Cardiac muscle cell (in vitro differentiated cells and primary cell): ENCODE measurements at regions not wholly inside any gene's neighbourhood (a gene's known extent, or its start where the extent isn't known, plus 50 kb on each side); places are given as distances from the start of the nearest gene placed in this dataset.

ENCODE experiments used
- DNase-seq, 2 donors: peaks; one replicate each; pipeline versions ENCODE4 v3.0.0 to v3.0.0-alpha.2; 2010 to 2017; ENCODE audit warnings: low read depth in 1 of 2, low spot score in 1 of 2
- H3K27ac ChIP-seq: fragments of 200-600 bp; sonication (generic); 2 replicates; pipeline ENCODE4 v1.5.1; 2016
- H3K27me3 ChIP-seq: fragments of 200-600 bp; sonication (generic); 2 replicates; pipeline ENCODE4 v1.6.0; 2016; ENCODE audit warnings: control low read depth
- H3K36me3 ChIP-seq: fragments of 200-600 bp; sonication (generic); 2 replicates; pipeline ENCODE4 v1.5.1; 2016; ENCODE audit warnings: control low read depth
- H3K4me1 ChIP-seq: fragments of 200-600 bp; sonication (generic); 2 replicates; pipeline ENCODE4 v1.8.1; 2017; ENCODE audit warnings: low read depth, mild to moderate bottlenecking, mixed run types
- H3K4me3 ChIP-seq: fragments of 200-600 bp; sonication (generic); 2 replicates; pipeline ENCODE4 v1.5.1; 2016; ENCODE audit warnings: mild to moderate bottlenecking
- H3K9me3 ChIP-seq: fragments of 200-600 bp; sonication (generic); 2 replicates; pipeline ENCODE4 v1.5.1; 2017; ENCODE audit warnings: low read depth, mild to moderate bottlenecking, control low read depth
- TF ChIP-seq, protein P1 (sequence below): IDR thresholded peaks from 2 replicates; pipeline ENCODE4 v1.5.1; 2012; ENCODE audit warnings: low read depth, mild to moderate bottlenecking, low read length

GRCh38 chr10:34918060-34918775 lies 103.1 kb upstream of the PARD3 start:
- no peak for DNase-seq
- Histone ChIP-seq H3K4me3 (no peak overlapping the region), H3K4me1 (no peaks in the 10 kb centered on the region), H3K27me3 (no peaks in the 10 kb centered on the region), H3K9me3 (no peaks in the 10 kb centered on the region), H3K36me3 (no peaks in the 10 kb centered on the region), H3K27ac (no peak overlapping the region)
- TF ChIP-seq, protein P1, sequence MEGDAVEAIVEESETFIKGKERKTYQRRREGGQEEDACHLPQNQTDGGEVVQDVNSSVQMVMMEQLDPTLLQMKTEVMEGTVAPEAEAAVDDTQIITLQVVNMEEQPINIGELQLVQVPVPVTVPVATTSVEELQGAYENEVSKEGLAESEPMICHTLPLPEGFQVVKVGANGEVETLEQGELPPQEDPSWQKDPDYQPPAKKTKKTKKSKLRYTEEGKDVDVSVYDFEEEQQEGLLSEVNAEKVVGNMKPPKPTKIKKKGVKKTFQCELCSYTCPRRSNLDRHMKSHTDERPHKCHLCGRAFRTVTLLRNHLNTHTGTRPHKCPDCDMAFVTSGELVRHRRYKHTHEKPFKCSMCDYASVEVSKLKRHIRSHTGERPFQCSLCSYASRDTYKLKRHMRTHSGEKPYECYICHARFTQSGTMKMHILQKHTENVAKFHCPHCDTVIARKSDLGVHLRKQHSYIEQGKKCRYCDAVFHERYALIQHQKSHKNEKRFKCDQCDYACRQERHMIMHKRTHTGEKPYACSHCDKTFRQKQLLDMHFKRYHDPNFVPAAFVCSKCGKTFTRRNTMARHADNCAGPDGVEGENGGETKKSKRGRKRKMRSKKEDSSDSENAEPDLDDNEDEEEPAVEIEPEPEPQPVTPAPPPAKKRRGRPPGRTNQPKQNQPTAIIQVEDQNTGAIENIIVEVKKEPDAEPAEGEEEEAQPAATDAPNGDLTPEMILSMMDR = no peak

DNA sequence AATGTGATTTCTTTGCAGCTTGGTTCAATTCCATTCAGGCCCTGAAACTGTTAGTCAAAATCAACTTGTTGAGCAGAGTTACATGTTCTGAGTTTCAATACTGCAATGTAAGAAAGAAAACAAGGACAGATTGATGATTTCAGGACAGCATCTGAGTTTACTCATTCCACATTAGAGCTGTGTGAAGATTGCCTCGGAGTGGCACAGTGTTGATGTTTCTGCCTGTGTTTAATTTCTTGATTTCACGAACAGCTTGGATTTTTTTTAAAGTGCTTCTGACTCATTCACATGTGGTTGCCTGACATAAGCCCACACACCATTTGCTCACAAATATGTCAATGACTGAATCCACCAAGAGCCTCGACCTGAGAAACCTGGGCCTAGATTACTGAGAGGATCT lies 101.2 kb upstream of the PARD3 start:
- H3K36me3 ChIP-seq = no peaks in the 10 kb centered on the region
- H3K27me3 ChIP-seq = no peaks in the 10 kb centered on the region
- peak in 1 of 2 donors; percentile 68 for DNase-seq
- TF ChIP-seq, protein P1 = no peak
- no peak overlapping the region for H3K27ac ChIP-seq
- no peaks in the 10 kb centered on the region for H3K4me1 ChIP-seq
- H3K4me3 ChIP-seq = no peak overlapping the region
- no peaks in the 10 kb centered on the region for H3K9me3 ChIP-seq

DNA sequence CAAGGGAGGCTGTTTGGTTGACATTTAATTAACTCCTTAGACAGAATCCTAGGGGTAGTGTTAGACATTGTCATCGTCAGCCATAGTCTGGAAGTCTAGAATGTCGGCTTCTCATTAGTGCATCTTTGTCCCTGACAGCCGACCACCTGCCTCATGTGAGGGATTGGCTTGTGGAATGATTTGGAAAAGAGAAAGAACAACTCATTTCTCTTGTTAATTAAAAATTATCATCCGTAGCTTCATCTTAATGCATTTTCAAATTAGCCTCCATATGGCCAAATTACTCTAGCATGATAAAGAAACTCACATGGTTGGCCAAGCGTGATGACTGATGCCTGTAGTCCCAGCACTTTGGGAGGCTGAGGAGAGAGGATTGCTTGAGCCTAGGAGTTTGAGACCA lies 97.7 kb upstream of the PARD3 start:
- H3K4me3 ChIP-seq = no peak overlapping the region
- no peaks in the 10 kb centered on the region for H3K9me3 ChIP-seq
- H3K27ac ChIP-seq = no peak overlapping the region
- H3K4me1 ChIP-seq = no peaks in the 10 kb centered on the region
- TF ChIP-seq, protein P1 = no peak
- H3K36me3 ChIP-seq = no peaks in the 10 kb centered on the region
- H3K27me3 ChIP-seq = no peaks in the 10 kb centered on the region
- DNase-seq = no peak

DNA sequence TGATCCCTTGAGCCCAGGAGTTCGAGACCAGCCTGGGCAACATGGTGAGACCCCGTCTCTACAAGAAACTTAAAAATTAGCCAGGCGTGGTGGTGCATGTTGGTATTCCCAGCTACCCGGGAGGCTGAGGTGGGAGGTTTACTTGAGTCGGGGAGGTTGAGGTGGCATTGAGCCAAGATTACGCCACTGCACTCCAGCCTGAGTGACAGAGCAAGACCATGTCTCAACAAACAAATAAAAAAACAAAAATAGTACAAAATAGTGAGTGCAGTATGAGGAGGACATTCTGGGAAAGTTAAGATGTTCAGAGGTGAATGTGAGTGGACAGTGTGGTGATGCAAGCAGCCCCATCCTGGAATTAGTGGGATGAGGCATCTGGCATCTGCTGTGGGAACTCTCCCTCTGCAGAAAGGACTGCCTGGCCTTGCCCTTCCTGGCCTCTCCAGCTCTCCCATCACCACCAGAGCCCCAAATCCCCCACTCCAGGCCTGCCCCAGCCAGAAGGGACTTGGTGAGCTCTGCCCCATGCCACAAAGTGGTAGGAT lies 96.6 kb upstream of the PARD3 start:
- Histone ChIP-seq H3K9me3 (no peaks in the 10 kb centered on the region), H3K27me3 (no peaks in the 10 kb centered on the region), H3K4me1 (no peaks in the 10 kb centered on the region), H3K36me3 (no peaks in the 10 kb centered on the region), H3K27ac (no peak overlapping the region), H3K4me3 (no peak overlapping the region)
- TF ChIP-seq, protein P1 = no peak
- no peak for DNase-seq

GRCh38 chr10:34908481-34908880 lies 93.4 kb upstream of the PARD3 start:
- Histone ChIP-seq H3K36me3 (no peaks in the 10 kb centered on the region), H3K27ac (no peak overlapping the region)
- TF ChIP-seq, protein P1 = no peak

More at GRCh38 chr10:34908481-34908880, 93.4 kb upstream of the PARD3 start:
- DNase-seq = peak in 1 of 2 donors; percentile 45
- no peaks in the 10 kb centered on the region for H3K4me1 ChIP-seq
- no peaks in the 10 kb centered on the region for H3K9me3 ChIP-seq
- no peaks in the 10 kb centered on the region for H3K27me3 ChIP-seq
- no peak overlapping the region for H3K4me3 ChIP-seq
